ENCODE measurements at regions not wholly inside any gene's neighbourhood (a gene's known extent, or its start where the extent isn't known, plus 50 kb on each side); places are given as distances from the start of the nearest gene placed in this dataset.
"Not testable (repeated sequence)": the region's sequence is repeated elsewhere in the genome, so short reads cannot be mapped to it uniquely, and the experiment has no call there.

DNA sequence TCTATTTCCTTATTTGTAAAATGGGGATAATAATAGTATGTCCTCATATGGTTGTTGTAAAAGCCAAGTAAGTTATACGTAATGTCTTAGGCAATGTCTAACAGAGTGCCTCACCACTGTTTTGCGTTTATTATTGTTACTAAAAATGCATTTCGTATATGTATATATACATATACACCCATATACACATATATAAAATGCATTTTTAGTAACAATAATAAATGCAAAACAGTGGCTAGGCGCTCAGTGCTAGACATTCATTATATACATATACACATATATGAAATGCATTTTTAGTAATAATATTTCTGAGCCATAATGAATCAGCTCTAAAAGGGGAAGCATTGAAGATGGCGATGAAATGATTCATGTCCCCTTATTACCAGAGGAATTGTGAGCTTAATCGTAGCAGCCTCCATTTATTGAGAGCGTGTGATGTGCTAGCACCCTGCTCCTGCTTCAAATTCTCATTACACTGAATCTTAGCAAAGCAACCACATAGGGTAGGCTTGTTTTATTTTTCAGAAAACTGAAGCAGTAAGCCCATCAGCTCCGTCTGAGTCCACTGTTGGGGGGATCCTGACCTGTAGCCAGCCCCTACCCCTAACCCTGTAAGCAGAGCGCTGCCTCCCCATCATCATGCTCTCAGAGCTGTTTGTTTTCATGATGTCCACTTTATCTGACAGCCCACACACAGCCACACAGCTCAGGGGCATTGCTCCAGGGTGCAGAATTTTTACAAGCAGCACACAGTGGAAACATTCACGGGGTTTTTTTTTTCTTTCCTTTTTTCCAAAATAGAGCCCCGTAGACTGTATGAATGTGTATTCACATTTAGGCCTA, 97.1 kb upstream of the NAV2 start:
- H3K9me3 Mint-ChIP-seq (ENCODE audit: insufficient read depth), result no peaks in the 10 kb centered on the region
- no peak overlapping the region for H3K27ac Mint-ChIP-seq
- H3K4me3 Mint-ChIP-seq, result no peak overlapping the region
- no peaks in the 10 kb centered on the region for H3K27me3 Mint-ChIP-seq (ENCODE audit: low read depth)
- no peaks in the 10 kb centered on the region for H3K4me1 Mint-ChIP-seq (ENCODE audit: low read depth)
- CTCF ChIA-PET, result interaction anchor here (0.7 kb wide), 1 partner anchor 19 kb away, joined by 3 read pairs; no protein-coding TSS in a partner anchor
- H3K36me3 Mint-ChIP-seq (ENCODE audit: low read depth), result no peaks in the 10 kb centered on the region
- POLR2A ChIA-PET, result no interaction called here
- ATAC-seq, result no peak
- no peak for DNase-seq

- Mint-ChIP-seq H3K4me3 (no peak overlapping the region), H3K4me1 (ENCODE audit: low read depth) (no peaks in the 10 kb centered on the region), H3K36me3 (ENCODE audit: low read depth) (no peaks in the 10 kb centered on the region), H3K27ac (no peak overlapping the region), H3K27me3 (ENCODE audit: low read depth) (no peaks in the 10 kb centered on the region), H3K9me3 (ENCODE audit: insufficient read depth) (no peaks in the 10 kb centered on the region)
- CTCF ChIA-PET, result interaction anchor here (0.7 kb wide), 1 partner anchor 18 kb away, joined by 3 read pairs; no protein-coding TSS in a partner anchor
- ATAC-seq (no peak), DNase-seq (no peak)
- POLR2A ChIA-PET, result no interaction called here
These were observed 98.2 kb upstream of the NAV2 start for GRCh38 chr11:19614370-19614940.

DNA sequence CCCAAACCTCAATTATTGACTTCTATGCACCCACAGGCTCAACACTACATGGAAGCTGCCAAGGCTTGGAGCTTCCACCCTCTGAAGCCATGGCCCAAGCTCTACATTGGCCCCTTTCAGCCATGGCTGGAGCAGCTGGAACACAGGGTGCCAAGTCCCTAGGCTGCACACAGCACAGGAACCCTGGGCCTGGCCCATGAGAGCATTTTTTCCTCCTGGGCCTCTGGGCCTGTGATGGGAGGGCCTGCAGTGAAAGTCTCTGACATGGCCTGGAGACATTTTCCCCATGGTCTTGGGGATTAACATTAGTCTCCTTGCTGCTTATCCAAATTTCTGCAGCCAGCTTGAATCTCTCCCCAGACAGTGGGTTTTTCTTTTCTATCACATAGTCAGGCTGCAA, 100.6 kb upstream of the NAV2 start:
- H3K27ac Mint-ChIP-seq; H3K9me3 Mint-ChIP-seq (ENCODE audit: insufficient read depth); H3K4me1 Mint-ChIP-seq (ENCODE audit: low read depth); H3K27me3 Mint-ChIP-seq (ENCODE audit: low read depth); CTCF ChIA-PET; H3K36me3 Mint-ChIP-seq (ENCODE audit: low read depth); DNase-seq; H3K4me3 Mint-ChIP-seq; POLR2A ChIA-PET; ATAC-seq: not testable (repeated sequence)

- no peak for DNase-seq
- ChIA-PET CTCF (interaction anchor here (0.6 kb wide), 1 partner anchor 38 kb away, joined by 3 read pairs; no protein-coding TSS in a partner anchor), POLR2A (no interaction called here)
- no peaks in the 10 kb centered on the region for H3K36me3 Mint-ChIP-seq (ENCODE audit: low read depth)
- H3K4me3 Mint-ChIP-seq, result no peak overlapping the region
- no peak for ATAC-seq
- no peak overlapping the region for H3K27ac Mint-ChIP-seq
- H3K4me1 Mint-ChIP-seq (ENCODE audit: low read depth), result no peaks in the 10 kb centered on the region
- H3K9me3 Mint-ChIP-seq (ENCODE audit: insufficient read depth), result no peaks in the 10 kb centered on the region
- H3K27me3 Mint-ChIP-seq (ENCODE audit: low read depth), result no peaks in the 10 kb centered on the region
These were observed 104.8 kb upstream of the NAV2 start for GRCh38 chr11:19607656-19608360.

DNA sequence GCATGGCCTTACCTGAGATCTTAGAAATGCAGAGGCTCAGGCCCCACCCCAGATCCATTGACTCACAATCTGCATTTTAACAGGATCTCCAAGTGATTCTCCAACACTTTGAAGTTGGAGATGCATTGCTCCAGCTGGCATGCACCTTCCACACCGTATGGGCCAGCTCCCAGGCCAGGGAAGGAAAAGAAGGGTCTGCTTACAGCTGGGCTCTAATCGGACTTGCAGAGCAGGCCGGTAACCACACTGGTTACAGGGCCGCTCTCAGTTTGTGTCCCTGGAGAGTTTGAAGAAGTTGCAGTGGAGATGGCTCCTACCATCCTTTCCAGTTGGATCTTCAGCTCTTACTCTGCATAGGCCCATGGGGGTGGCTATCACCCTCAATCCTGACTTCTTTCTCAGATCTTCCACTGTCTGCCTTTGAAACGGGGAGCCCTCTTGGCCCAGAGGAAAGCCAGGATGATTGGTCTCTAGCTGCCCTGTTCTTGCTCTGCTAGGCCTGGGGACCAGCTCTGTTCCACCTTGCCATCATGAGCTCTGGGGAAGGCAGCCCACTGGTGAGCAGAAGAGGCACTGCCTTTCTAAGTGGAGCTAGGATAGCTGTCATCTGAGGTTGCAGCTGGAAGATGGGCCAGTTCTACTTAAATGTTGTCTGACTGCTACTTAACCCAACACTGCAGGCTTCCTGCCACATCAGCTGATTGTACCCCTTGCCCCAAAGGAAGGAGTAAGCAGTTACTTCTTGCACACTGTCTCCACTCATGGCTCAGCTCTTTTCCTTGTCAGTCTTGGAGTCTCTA, 105.6 kb upstream of the NAV2 start:
- no peaks in the 10 kb centered on the region for H3K9me3 Mint-ChIP-seq (ENCODE audit: insufficient read depth)
- H3K4me1 Mint-ChIP-seq (ENCODE audit: low read depth), result no peaks in the 10 kb centered on the region
- ChIA-PET CTCF (interaction anchor here (0.6 kb wide), 1 partner anchor 38 kb away, joined by 3 read pairs; no protein-coding TSS in a partner anchor), POLR2A (no interaction called here)
- ATAC-seq (no peak), DNase-seq (no peak)
- H3K27me3 Mint-ChIP-seq (ENCODE audit: low read depth), result no peaks in the 10 kb centered on the region
- H3K27ac Mint-ChIP-seq, result no peak overlapping the region
- H3K36me3 Mint-ChIP-seq (ENCODE audit: low read depth), result no peaks in the 10 kb centered on the region
- no peak overlapping the region for H3K4me3 Mint-ChIP-seq

DNA sequence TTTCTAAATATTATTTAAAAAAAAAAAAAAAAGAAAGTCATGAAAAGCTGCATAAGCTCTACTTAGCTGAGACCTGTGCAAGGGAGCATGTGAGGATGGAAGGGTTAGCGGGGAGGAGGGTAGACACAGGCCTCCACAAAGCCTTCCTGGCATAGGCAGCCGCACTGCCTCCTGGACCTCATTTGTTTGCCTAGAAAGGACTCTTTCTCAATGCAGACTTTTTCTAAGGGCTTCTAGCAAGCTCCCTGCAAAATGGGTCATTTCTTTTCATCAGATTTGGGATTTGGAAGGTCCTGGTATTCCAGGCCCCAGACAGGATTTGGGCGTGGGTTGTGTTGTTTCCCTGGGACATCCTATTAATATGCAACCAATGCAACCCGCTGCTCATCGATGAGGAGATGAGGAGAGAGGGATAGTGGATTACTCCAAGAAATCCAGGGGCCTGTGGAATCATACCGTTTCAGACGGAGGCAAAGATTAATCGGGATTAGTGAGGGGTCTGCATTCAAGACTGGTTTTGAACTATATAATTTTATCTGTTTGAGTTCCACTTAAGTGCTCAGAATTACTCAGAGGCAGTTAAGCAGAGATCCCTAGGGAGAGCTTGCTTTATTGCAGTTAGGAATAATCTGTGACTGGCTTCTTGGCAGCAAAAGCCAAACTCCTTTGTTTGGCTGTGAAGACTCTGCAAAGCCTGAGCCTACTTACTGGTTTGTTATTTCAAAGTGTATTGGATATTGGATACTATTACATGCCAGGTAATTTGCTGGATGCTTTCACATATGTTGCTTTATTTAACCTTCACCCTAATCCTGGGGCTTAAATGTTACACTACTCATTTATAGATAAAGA, 106.9 kb upstream of the NAV2 start:
- Mint-ChIP-seq H3K27ac (no peak overlapping the region), H3K36me3 (ENCODE audit: low read depth) (no peaks in the 10 kb centered on the region), H3K4me1 (ENCODE audit: low read depth) (no peaks in the 10 kb centered on the region), H3K4me3 (no peak overlapping the region), H3K9me3 (ENCODE audit: insufficient read depth) (no peaks in the 10 kb centered on the region), H3K27me3 (ENCODE audit: low read depth) (no peaks in the 10 kb centered on the region)
- POLR2A ChIA-PET, result no interaction called here
- DNase-seq (no peak), ATAC-seq (no peak)
- CTCF ChIA-PET, result no interaction called here

DNA sequence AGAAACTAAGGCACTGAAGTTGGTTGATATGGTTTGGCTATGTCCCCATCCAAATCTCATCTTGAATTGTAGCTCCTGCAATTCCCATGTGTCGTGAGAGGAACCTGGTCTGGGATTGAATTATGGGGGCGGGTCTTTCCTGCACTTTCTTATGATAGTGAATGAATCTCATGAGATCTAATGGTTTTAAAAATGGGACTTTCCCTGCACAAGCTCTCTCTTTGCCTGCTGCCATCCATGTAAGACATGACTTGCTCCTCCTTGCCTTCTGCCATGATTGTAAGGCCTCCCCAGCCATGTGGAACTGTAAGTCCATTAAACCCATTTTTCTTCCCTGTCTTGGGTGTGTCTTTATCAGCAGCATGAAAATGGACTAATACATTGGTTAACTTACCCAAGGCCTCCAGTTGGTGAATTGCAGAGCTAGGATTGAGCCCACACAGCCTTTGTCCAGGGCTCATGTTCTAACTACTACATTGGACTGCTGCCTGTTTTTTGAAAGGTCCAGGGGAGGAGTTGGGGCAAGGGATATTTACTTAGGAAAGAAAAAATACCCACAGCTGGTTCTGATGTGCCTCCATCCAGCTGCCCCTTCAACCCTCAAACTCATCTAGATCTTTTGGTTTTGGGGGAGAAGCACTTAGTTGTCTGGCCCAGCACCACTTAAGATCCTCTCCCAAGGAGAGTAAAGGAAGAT, 107.8 kb upstream of the NAV2 start:
- no peaks in the 10 kb centered on the region for H3K9me3 Mint-ChIP-seq (ENCODE audit: insufficient read depth)
- H3K4me3 Mint-ChIP-seq, result no peak overlapping the region
- H3K27ac Mint-ChIP-seq, result no peak overlapping the region
- ChIA-PET POLR2A (no interaction called here), CTCF (interaction anchor here (1.5 kb wide), 1 partner anchor 528 kb away, joined by 3 read pairs; no protein-coding TSS in a partner anchor)
- DNase-seq (no peak), ATAC-seq (no peak)
- H3K36me3 Mint-ChIP-seq (ENCODE audit: low read depth), result no peaks in the 10 kb centered on the region
- no peaks in the 10 kb centered on the region for H3K27me3 Mint-ChIP-seq (ENCODE audit: low read depth)
- H3K4me1 Mint-ChIP-seq (ENCODE audit: low read depth), result no peaks in the 10 kb centered on the region

DNA sequence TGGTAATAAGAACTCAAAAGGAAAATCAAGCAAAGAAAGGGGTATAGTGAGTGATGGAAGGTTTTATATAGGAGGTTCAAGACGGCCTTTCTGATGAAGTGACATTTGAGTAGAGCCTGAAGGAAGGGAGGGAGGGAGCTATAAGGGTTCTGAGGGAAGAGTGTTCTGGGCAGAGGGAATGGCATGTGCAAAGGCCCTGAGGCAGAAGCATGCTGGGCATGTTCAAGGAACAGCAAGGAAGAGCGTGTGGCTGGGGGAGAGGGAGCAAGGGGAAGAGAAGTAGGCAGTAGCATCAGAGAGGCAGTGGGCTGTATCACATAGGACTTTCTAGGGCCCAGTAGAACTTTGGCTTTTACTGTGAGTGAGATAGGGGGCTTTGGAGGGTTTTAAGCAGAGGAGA, 108.9 kb upstream of the NAV2 start:
- Mint-ChIP-seq H3K27me3 (ENCODE audit: low read depth) (no peaks in the 10 kb centered on the region), H3K4me1 (ENCODE audit: low read depth) (no peaks in the 10 kb centered on the region), H3K9me3 (ENCODE audit: insufficient read depth) (no peaks in the 10 kb centered on the region), H3K4me3 (no peak overlapping the region), H3K36me3 (ENCODE audit: low read depth) (no peaks in the 10 kb centered on the region), H3K27ac (no peak overlapping the region)
- POLR2A ChIA-PET, result no interaction called here
- DNase-seq (no peak), ATAC-seq (no peak)
- CTCF ChIA-PET, result interaction anchor here (1.5 kb wide), 1 partner anchor 527 kb away, joined by 3 read pairs; no protein-coding TSS in a partner anchor

DNA sequence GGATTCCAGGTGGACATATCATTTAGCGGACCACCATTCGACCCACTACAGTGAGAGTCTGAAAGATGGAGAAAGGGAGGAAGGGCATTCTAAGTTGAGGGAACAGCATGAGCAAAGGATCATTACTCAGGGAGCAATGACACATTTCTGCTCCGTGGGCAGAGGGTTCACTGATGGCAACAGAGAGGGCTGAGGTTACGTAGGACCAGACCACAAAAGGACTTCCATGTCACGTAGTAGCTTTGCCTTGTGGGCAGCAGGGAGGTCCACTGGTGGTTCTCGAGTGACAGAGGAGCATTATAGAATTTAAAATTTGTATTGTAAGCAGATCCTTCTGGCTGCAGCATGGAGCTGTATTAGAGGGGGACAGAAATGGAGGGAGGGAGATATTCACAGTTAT, 109.7 kb upstream of the NAV2 start:
- Mint-ChIP-seq H3K4me3 (no peak overlapping the region), H3K9me3 (ENCODE audit: insufficient read depth) (no peaks in the 10 kb centered on the region), H3K36me3 (ENCODE audit: low read depth) (no peaks in the 10 kb centered on the region), H3K27ac (no peak overlapping the region), H3K27me3 (ENCODE audit: low read depth) (no peaks in the 10 kb centered on the region), H3K4me1 (ENCODE audit: low read depth) (no peaks in the 10 kb centered on the region)
- ATAC-seq, result no peak
- CTCF ChIA-PET, result no interaction called here
- POLR2A ChIA-PET, result no interaction called here
- no peak for DNase-seq

GRCh38 chr11:19602406-19602805, 110.2 kb upstream of the NAV2 start:
- Mint-ChIP-seq H3K27ac (no peak overlapping the region), H3K9me3 (ENCODE audit: insufficient read depth) (no peaks in the 10 kb centered on the region), H3K4me3 (no peak overlapping the region), H3K36me3 (ENCODE audit: low read depth) (no peaks in the 10 kb centered on the region), H3K27me3 (ENCODE audit: low read depth) (no peaks in the 10 kb centered on the region), H3K4me1 (ENCODE audit: low read depth) (no peaks in the 10 kb centered on the region)
- CTCF ChIA-PET, result no interaction called here
- DNase-seq (no peak), ATAC-seq (no peak)
- POLR2A ChIA-PET, result no interaction called here

GRCh38 chr11:19601235-19601634, 111.4 kb upstream of the NAV2 start:
- Mint-ChIP-seq H3K27ac (no peak overlapping the region), H3K4me1 (ENCODE audit: low read depth) (no peaks in the 10 kb centered on the region), H3K4me3 (no peak overlapping the region), H3K36me3 (ENCODE audit: low read depth) (no peaks in the 10 kb centered on the region), H3K9me3 (ENCODE audit: insufficient read depth) (no peaks in the 10 kb centered on the region), H3K27me3 (ENCODE audit: low read depth) (no peaks in the 10 kb centered on the region)
- DNase-seq (no peak), ATAC-seq (no peak)
- POLR2A ChIA-PET, result no interaction called here
- CTCF ChIA-PET, result no interaction called here
